Transverse colon (tissue), 4 donors: ENCODE measurements at regions not wholly inside any gene's neighbourhood (a gene's known extent, or its start where the extent isn't known, plus 50 kb on each side); places are given as distances from the start of the nearest gene placed in this dataset.

Experiments
- DNase-seq: peaks from one replicate; pipeline ENCODE4 v3.0.0-alpha.2; 2019
- H3K27ac ChIP-seq, 4 donors: fragments of 200-600 bp; sonication (generic); 2 replicates each; pipeline ENCODE4 v1.5.1; 2016 to 2018; ENCODE audit warnings: inconsistent platforms in 4 of 4
- H3K27me3 ChIP-seq: fragments of 200-600 bp; sonication (generic); 2 replicates; pipeline ENCODE4 v1.5.1; 2017; ENCODE audit warnings: inconsistent platforms
- H3K36me3 ChIP-seq, 4 donors: fragments of 200-600 bp; sonication (generic); 2 replicates each; pipeline ENCODE4 v1.5.1; 2017 to 2019; ENCODE audit warnings: inconsistent platforms in 4 of 4
- H3K4me1 ChIP-seq, 4 donors: fragments of 200-600 bp; sonication (generic); 2 replicates each; pipeline ENCODE4 v1.5.1; 2017 to 2020; ENCODE audit warnings: inconsistent platforms in 4 of 4
- H3K4me3 ChIP-seq, 4 donors: fragments of 200-600 bp; sonication (generic); 1 replicate in 1 of 4; 2 replicates in 3 of 4; pipeline versions ENCODE4 v1.5.1 to v1.6.1; 2017 to 2019; ENCODE audit warnings: inconsistent platforms in 4 of 4
- H3K9me3 ChIP-seq, 2 donors: fragments of 200-600 bp; sonication (generic); 2 replicates each; pipeline ENCODE4 v1.5.1; 2017 to 2019; ENCODE audit warnings: inconsistent platforms in 2 of 2
- CTCF ChIP-seq, 5 experiments: fragments of 200-600 bp in 3 of 5; fragments of 450-650 bp in 2 of 5; sonication (generic) in 3 of 5; IDR thresholded peaks; 1 replicate in 2 of 5; 2 replicates in 3 of 5; pipeline ENCODE4 v1.5.1; 2016 to 2017; ENCODE audit warnings: antibody characterized with exemption in 5 of 5, inconsistent platforms in 3 of 5, mild to moderate bottlenecking in 2 of 5, moderate library complexity in 1 of 5
- EP300 ChIP-seq: sonication (generic); formaldehyde crosslinking; IDR thresholded peaks from one replicate; pipeline ENCODE4 v1.6.1; 2017; ENCODE audit warnings: antibody characterized with exemption, low read depth
- POLR2A ChIP-seq: fragments of 450-650 bp; IDR thresholded peaks from one replicate; pipeline ENCODE4 v1.6.1; 2016; ENCODE audit warnings: antibody characterized with exemption, mild to moderate bottlenecking, moderate library complexity
- POLR2AphosphoS5 ChIP-seq, 3 donors: sonication (generic); formaldehyde crosslinking; IDR thresholded peaks; one replicate each; pipeline ENCODE4 v1.6.1; 2016; ENCODE audit warnings: antibody characterized with exemption in 3 of 3
- WGBS, 2 donors: methylation state at CpG; one replicate each; pipeline ENCODE4 v1.1.5; 2018; ENCODE audit warnings: low coverage in 1 of 2; 5-methylcytosine and 5-hydroxymethylcytosine counted together
- in situ Hi-C, 4 donors: fragments of 200-750 bp; cut with MboI; loops; one replicate each; pipeline versions ENCODE4 v1.15.0 to v1.15.1; 2017; ENCODE audit warnings: low sequenced_read_pairs in 3 of 4, low pct_ligation_motif_present in 1 of 4, low pct_unique_long_range_greater_than_20kb in 1 of 4
- intact Hi-C: fragments of 100-400 bp; cut with DNase I; formaldehyde crosslinking; loops from one replicate; pipeline ENCODE4 v1.15.1; 2023; ENCODE audit warnings: low total_unique reads

DNA sequence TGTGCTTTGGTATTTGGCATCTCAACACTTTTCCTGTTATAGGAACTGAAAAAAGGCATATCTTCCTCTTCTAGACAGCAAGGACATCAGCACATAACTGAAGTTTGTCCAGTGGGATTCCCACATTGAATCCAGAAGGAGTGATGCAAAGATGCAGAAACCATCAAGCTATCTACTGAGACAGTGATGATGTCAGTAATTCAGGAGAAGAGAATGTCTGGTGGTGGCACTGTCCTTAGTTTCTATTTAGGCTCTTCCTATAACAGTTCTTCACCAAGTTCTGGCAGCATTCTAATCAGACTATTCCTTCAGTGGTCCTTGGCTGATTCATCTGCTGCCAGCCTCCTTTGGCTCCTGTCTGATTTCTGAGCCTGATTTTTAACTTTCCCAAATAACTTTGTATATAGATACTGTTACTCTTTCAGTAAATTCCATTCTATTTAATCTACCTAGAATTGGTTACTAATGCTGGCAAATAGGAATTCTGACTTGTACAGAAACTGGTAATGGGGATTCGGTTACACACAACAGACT lies 56.6 kb upstream of the AGPS start:
- in situ Hi-C loops (loop anchor here (5.0 to 25.0 kb wide), 8 partner anchors 76 to 419 kb away; a partner anchor contains a TSS), intact Hi-C loops (loop anchor here (10.0 kb wide), 3 partner anchors 71 to 171 kb away; partner anchors contain the start of gene NFE2L2)
- Histone ChIP-seq H3K27me3 (no peaks in the 10 kb centered on the region), H3K9me3 (no peaks in the 10 kb centered on the region), H3K27ac (no peak overlapping the region), H3K4me3 (no peak overlapping the region), H3K4me1 (peaks cover 0 to 12% (median 0%) of the 10 kb centered on the region in 4 donors), H3K36me3 (no peaks in the 10 kb centered on the region)
- 100% methylated on average over 1 of the region's 1 CpG for WGBS, 2 donors
- TF ChIP-seq POLR2A (no peak), POLR2AphosphoS5 (IDR thresholded peaks at IDR 0.05) (no peak), CTCF (IDR thresholded peaks at IDR 0.05) (no peak), EP300 (no peak)
- DNase-seq, result no peak

DNA sequence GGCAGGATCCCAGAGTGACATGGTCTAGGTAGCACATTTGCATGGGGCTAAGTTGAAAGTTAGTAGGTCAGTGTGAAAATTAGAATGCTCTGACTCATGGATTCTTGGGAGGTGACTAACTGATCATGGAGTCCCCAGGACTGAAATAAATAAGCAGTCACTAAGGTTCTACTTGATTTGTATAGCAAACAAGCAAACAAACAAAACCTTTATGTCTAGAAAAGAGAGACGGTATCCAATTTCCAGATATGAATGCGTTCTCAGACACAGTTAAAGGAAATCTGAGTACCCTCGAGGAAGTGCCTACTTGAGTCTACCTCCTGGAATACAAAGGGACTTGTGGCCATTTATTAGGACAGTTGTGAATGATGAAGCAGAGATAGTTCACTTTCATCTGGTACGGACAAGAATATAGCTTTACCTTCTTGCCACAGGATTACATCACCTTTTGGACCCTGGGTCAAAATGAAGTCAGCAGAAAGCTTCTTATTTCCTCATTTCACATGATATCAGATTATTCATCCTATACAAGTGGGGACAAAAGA lies 54.3 kb upstream of the AGPS start:
- intact Hi-C loops, result loop anchor here (10.0 kb wide), 3 partner anchors 73 to 173 kb away; partner anchors contain the start of gene NFE2L2
- no peak for DNase-seq
- Histone ChIP-seq H3K9me3 (no peaks in the 10 kb centered on the region), H3K27ac (no peak overlapping the region), H3K4me3 (no peak overlapping the region), H3K4me1 (no peaks in the 10 kb centered on the region), H3K36me3 (no peaks in the 10 kb centered on the region), H3K27me3 (no peaks in the 10 kb centered on the region)
- WGBS, 2 donors, result 74 to 86% methylated on average over 4 of the region's 4 CpGs
- TF ChIP-seq CTCF (IDR thresholded peaks at IDR 0.05) (no peak), POLR2AphosphoS5 (IDR thresholded peaks at IDR 0.05) (no peak), EP300 (no peak), POLR2A (no peak)
- in situ Hi-C loops, result loop anchor here (5.0 to 25.0 kb wide), 8 partner anchors 74 to 417 kb away; a partner anchor contains a TSS

DNA sequence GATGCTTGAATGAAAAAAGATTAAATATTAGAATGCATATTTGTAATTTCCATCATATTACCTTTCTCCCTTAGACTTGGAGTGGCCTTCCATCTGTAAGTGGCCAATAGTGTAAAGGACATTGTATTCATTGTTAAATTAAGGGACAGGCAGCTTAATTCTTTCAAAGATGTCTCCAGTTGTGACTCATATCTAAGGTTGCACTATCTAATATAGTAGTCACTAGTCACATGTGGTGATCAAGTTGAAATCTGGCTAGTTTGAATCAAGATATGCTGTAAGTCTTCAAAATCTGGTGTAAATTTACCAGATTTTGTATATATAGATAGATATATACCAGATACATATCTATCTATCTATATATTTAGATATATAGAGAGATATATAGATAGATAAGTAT lies 52.4 kb upstream of the AGPS start:
- no peaks in the 10 kb centered on the region for H3K36me3 ChIP-seq
- intact Hi-C loops, result no loop called here

DNA sequence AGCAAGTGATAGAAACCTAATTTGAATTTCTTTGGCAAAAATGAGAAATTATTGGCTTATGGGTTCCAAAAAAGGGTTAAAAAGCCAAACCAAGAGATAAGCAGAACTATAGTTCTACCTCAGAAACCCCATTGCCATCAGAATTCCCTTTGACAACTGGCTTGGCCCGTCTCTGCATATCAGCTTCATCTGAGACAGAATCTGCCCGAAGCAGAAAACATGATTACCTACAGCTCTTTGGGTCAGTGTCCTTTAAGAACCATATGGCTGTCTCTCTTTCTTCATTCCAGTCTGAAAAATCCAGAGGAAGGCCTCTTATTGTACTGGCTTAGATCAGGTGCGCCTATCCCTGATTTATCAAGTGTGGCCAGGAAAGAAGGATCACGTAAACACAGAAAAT lies 49.8 kb upstream of the AGPS start:
- H3K36me3 ChIP-seq, result no peaks in the 10 kb centered on the region
- H3K9me3 ChIP-seq, result no peaks in the 10 kb centered on the region
- no peak overlapping the region for H3K4me3 ChIP-seq
- H3K27ac ChIP-seq, result no peak overlapping the region
- intact Hi-C loops, result no loop called here
- H3K27me3 ChIP-seq, result no peaks in the 10 kb centered on the region
- in situ Hi-C loops, result loop anchor here in 2 of 4 donors (25.0 kb wide), 2 partner anchors 270 to 395 kb away; a partner anchor contains a TSS
- DNase-seq, result no peak
- H3K4me1 ChIP-seq, result no peaks in the 10 kb centered on the region
- WGBS, 2 donors, result 80 to 98% methylated on average over 4 of the region's 4 CpGs
- TF ChIP-seq POLR2AphosphoS5 (IDR thresholded peaks at IDR 0.05) (no peak), EP300 (no peak)

More for the DNA sequence above, 52.4 kb upstream of the AGPS start:
- Histone ChIP-seq H3K27me3 (no peaks in the 10 kb centered on the region), H3K4me3 (no peak overlapping the region), H3K4me1 (no peaks in the 10 kb centered on the region), H3K9me3 (no peaks in the 10 kb centered on the region), H3K27ac (no peak overlapping the region)
- no peak for TF ChIP-seq EP300
- no peak for TF ChIP-seq POLR2A
- no peak for TF ChIP-seq CTCF (IDR thresholded peaks at IDR 0.05)
- no peak for DNase-seq
- in situ Hi-C loops, result loop anchor here in 2 of 4 donors (25.0 kb wide), 2 partner anchors 272 to 397 kb away; a partner anchor contains a TSS
